HG02588 (cell line): ENCODE measurements at regions not wholly inside any gene's neighbourhood (a gene's known extent, or its start where the extent isn't known, plus 50 kb on each side); places are given as distances from the start of the nearest gene placed in this dataset.

Experiments
- ATAC-seq: cut with Tn5 transposase; IDR thresholded peaks from one replicate; pipeline ENCODE4 v1.9.1; 2021; ENCODE audit warnings: mild to moderate bottlenecking, moderate library complexity; ENCODE audit not compliant: unreplicated experiment

GRCh38 chr4:134024251-134024650 is 177.3 kb downstream of the PABPC4L start:
- ATAC-seq: no peak

- no peak for ATAC-seq
These were observed 181.9 kb downstream of the PABPC4L start for GRCh38 chr4:134019657-134020056.

GRCh38 chr4:134018846-134019245 is 182.7 kb downstream of the PABPC4L start:
- no peak for ATAC-seq

GRCh38 chr4:134001057-134001456 is 200.5 kb downstream of the PABPC4L start:
- ATAC-seq: no peak

GRCh38 chr4:133997436-133997835 is 204.2 kb downstream of the PABPC4L start:
- no peak for ATAC-seq

- no peak for ATAC-seq
These were observed 205.0 kb downstream of the PABPC4L start for GRCh38 chr4:133996431-133997121.

- no peak for ATAC-seq
These were observed 206.2 kb downstream of the PABPC4L start for GRCh38 chr4:133995243-133995960.

GRCh38 chr4:133982533-133983224 is 218.9 kb downstream of the PABPC4L start:
- ATAC-seq: no peak

- ATAC-seq: no peak
These were observed 220.3 kb downstream of the PABPC4L start for GRCh38 chr4:133981327-133981726.

- ATAC-seq: no peak
These were observed 229.0 kb downstream of the PABPC4L start for GRCh38 chr4:133972586-133972985.

GRCh38 chr4:133969202-133969848 is 232.3 kb downstream of the PABPC4L start:
- ATAC-seq: no peak

GRCh38 chr4:133968174-133968573 is 233.4 kb downstream of the PABPC4L start:
- ATAC-seq: no peak

- no peak for ATAC-seq
These were observed 240.6 kb downstream of the PABPC4L start for GRCh38 chr4:133960975-133961374.

GRCh38 chr4:133943081-133943480 is 258.5 kb downstream of the PABPC4L start:
- no peak for ATAC-seq

GRCh38 chr4:133938061-133938460 is 263.5 kb downstream of the PABPC4L start:
- no peak for ATAC-seq

- ATAC-seq: no peak
These were observed 271.9 kb downstream of the PABPC4L start for GRCh38 chr4:133929531-133930239.

GRCh38 chr4:133921280-133922195 is 280.1 kb downstream of the PABPC4L start:
- no peak for ATAC-seq

GRCh38 chr4:133920236-133920635 is 281.4 kb downstream of the PABPC4L start:
- no peak for ATAC-seq

GRCh38 chr4:133910165-133910564 is 291.4 kb downstream of the PABPC4L start:
- ATAC-seq: no peak

- ATAC-seq: no peak
These were observed 298.6 kb downstream of the PABPC4L start for GRCh38 chr4:133903029-133903428.
